IgD-negative memory B cell (primary cell): ENCODE measurements at regions not wholly inside any gene's neighbourhood (a gene's known extent, or its start where the extent isn't known, plus 50 kb on each side); places are given as distances from the start of the nearest gene placed in this dataset.
"Not testable (repeated sequence)": the region's sequence is repeated elsewhere in the genome, so short reads cannot be mapped to it uniquely, and the experiment has no call there.

Source experiments
- H3K27ac Mint-ChIP-seq, 3 donors: one replicate each; pipeline ENCODE4 v1.8.0; 2020 to 2022; ENCODE audit warnings: mild to moderate bottlenecking in 3 of 3, mixed read lengths in 3 of 3, moderate library complexity in 1 of 3
- H3K27me3 Mint-ChIP-seq: one replicate; pipeline ENCODE4 v1.8.0; 2021; ENCODE audit warnings: mixed read lengths
- H3K36me3 Mint-ChIP-seq: one replicate; pipeline ENCODE4 v1.8.0; 2020; ENCODE audit warnings: mild to moderate bottlenecking, mixed read lengths
- H3K4me1 Mint-ChIP-seq, 3 donors: one replicate each; pipeline ENCODE4 v1.8.0; 2020 to 2022; ENCODE audit warnings: mixed read lengths in 3 of 3, mild to moderate bottlenecking in 1 of 3
- H3K4me3 Mint-ChIP-seq, 4 donors: one replicate each; pipeline ENCODE4 v1.8.0; 2020 to 2022; ENCODE audit warnings: mild to moderate bottlenecking in 4 of 4, mixed read lengths in 4 of 4, moderate library complexity in 3 of 4
- H3K9me3 Mint-ChIP-seq, 3 donors: one replicate each; pipeline ENCODE4 v1.8.0; 2020 to 2021; ENCODE audit warnings: mixed read lengths in 3 of 3, mild to moderate bottlenecking in 1 of 3

GRCh38 chr13:87169337-87169736 lies 501.8 kb upstream of the SLITRK5 start:
- H3K27me3 Mint-ChIP-seq = no peaks in the 10 kb centered on the region
- peaks cover 2 to 14% (median 3%) of the 10 kb centered on the region in 3 donors for H3K9me3 Mint-ChIP-seq
- H3K4me3 Mint-ChIP-seq = no peak overlapping the region
- no peak overlapping the region for H3K27ac Mint-ChIP-seq
- no peaks in the 10 kb centered on the region for H3K36me3 Mint-ChIP-seq
- H3K4me1 Mint-ChIP-seq = peaks cover 0 to 1% (median 0%) of the 10 kb centered on the region in 3 donors

GRCh38 chr13:87172166-87172835 lies 498.9 kb upstream of the SLITRK5 start:
- no peaks in the 10 kb centered on the region for H3K27me3 Mint-ChIP-seq
- H3K27ac Mint-ChIP-seq = no peak overlapping the region
- peaks cover 0 to 13% (median 1%) of the 10 kb centered on the region in 3 donors for H3K9me3 Mint-ChIP-seq
- H3K4me1 Mint-ChIP-seq = peaks cover 0 to 1% (median 0%) of the 10 kb centered on the region in 3 donors
- no peaks in the 10 kb centered on the region for H3K36me3 Mint-ChIP-seq
- no peak overlapping the region for H3K4me3 Mint-ChIP-seq

- H3K9me3 Mint-ChIP-seq = peaks cover 0 to 16% (median 0%) of the 10 kb centered on the region in 3 donors
- H3K27me3 Mint-ChIP-seq, H3K4me3 Mint-ChIP-seq, H3K27ac Mint-ChIP-seq, H3K36me3 Mint-ChIP-seq, H3K4me1 Mint-ChIP-seq: not testable (repeated sequence)
Observed at GRCh38 chr13:87185138-87185537, 486.0 kb upstream of the SLITRK5 start.

GRCh38 chr13:87186647-87187046 lies 484.5 kb upstream of the SLITRK5 start:
- H3K4me3 Mint-ChIP-seq, H3K27me3 Mint-ChIP-seq, H3K4me1 Mint-ChIP-seq, H3K36me3 Mint-ChIP-seq, H3K27ac Mint-ChIP-seq: not testable (repeated sequence)
- H3K9me3 Mint-ChIP-seq = peaks cover 0 to 18% (median 3%) of the 10 kb centered on the region in 3 donors

GRCh38 chr13:87191485-87191884 lies 479.7 kb upstream of the SLITRK5 start:
- H3K27me3 Mint-ChIP-seq, H3K9me3 Mint-ChIP-seq, H3K4me3 Mint-ChIP-seq, H3K4me1 Mint-ChIP-seq, H3K36me3 Mint-ChIP-seq, H3K27ac Mint-ChIP-seq: not testable (repeated sequence)

GRCh38 chr13:87198371-87198770 lies 472.8 kb upstream of the SLITRK5 start:
- peaks cover 0 to 6% (median 2%) of the 10 kb centered on the region in 3 donors for H3K9me3 Mint-ChIP-seq
- H3K27me3 Mint-ChIP-seq = no peaks in the 10 kb centered on the region
- H3K27ac Mint-ChIP-seq = no peak overlapping the region
- no peaks in the 10 kb centered on the region for H3K36me3 Mint-ChIP-seq
- H3K4me1 Mint-ChIP-seq = no peaks in the 10 kb centered on the region
- no peak overlapping the region for H3K4me3 Mint-ChIP-seq

GRCh38 chr13:87206708-87207107 lies 464.5 kb upstream of the SLITRK5 start:
- no peak overlapping the region for H3K4me3 Mint-ChIP-seq
- peaks cover 0 to 7% (median 0%) of the 10 kb centered on the region in 3 donors for H3K9me3 Mint-ChIP-seq
- no peaks in the 10 kb centered on the region for H3K4me1 Mint-ChIP-seq
- H3K36me3 Mint-ChIP-seq = no peaks in the 10 kb centered on the region
- no peaks in the 10 kb centered on the region for H3K27me3 Mint-ChIP-seq
- H3K27ac Mint-ChIP-seq = no peak overlapping the region

GRCh38 chr13:87207280-87208003 lies 463.7 kb upstream of the SLITRK5 start:
- H3K9me3 Mint-ChIP-seq = peaks cover 0 to 7% (median 0%) of the 10 kb centered on the region in 3 donors

GRCh38 chr13:87208636-87209035 lies 462.5 kb upstream of the SLITRK5 start:
- Mint-ChIP-seq H3K27me3 (no peaks in the 10 kb centered on the region), H3K27ac (no peak overlapping the region), H3K9me3 (peaks cover 0 to 7% (median 2%) of the 10 kb centered on the region in 3 donors), H3K4me3 (no peak overlapping the region), H3K36me3 (no peaks in the 10 kb centered on the region), H3K4me1 (no peaks in the 10 kb centered on the region)

More at GRCh38 chr13:87207280-87208003, 463.7 kb upstream of the SLITRK5 start:
- Mint-ChIP-seq H3K36me3 (no peaks in the 10 kb centered on the region), H3K27ac (no peak overlapping the region), H3K4me1 (no peaks in the 10 kb centered on the region), H3K4me3 (no peak overlapping the region), H3K27me3 (no peaks in the 10 kb centered on the region)

- Mint-ChIP-seq H3K4me3 (no peak overlapping the region), H3K36me3 (no peaks in the 10 kb centered on the region), H3K27ac (no peak overlapping the region), H3K27me3 (no peaks in the 10 kb centered on the region), H3K9me3 (peaks cover 0 to 6% (median 3%) of the 10 kb centered on the region in 3 donors), H3K4me1 (no peaks in the 10 kb centered on the region)
Observed at GRCh38 chr13:87234981-87235380, 436.2 kb upstream of the SLITRK5 start.

GRCh38 chr13:87235621-87236020 lies 435.6 kb upstream of the SLITRK5 start:
- H3K27ac Mint-ChIP-seq = no peak overlapping the region
- no peak overlapping the region for H3K4me3 Mint-ChIP-seq
- H3K9me3 Mint-ChIP-seq = peaks cover 0 to 6% (median 3%) of the 10 kb centered on the region in 3 donors
- no peaks in the 10 kb centered on the region for H3K27me3 Mint-ChIP-seq
- H3K4me1 Mint-ChIP-seq = no peaks in the 10 kb centered on the region
- H3K36me3 Mint-ChIP-seq = no peaks in the 10 kb centered on the region

GRCh38 chr13:87244256-87244890 lies 426.8 kb upstream of the SLITRK5 start:
- H3K36me3 Mint-ChIP-seq = no peaks in the 10 kb centered on the region
- no peaks in the 10 kb centered on the region for H3K27me3 Mint-ChIP-seq
- no peaks in the 10 kb centered on the region for H3K4me1 Mint-ChIP-seq
- H3K4me3 Mint-ChIP-seq = no peak overlapping the region
- peaks cover 0 to 3% (median 0%) of the 10 kb centered on the region in 3 donors for H3K9me3 Mint-ChIP-seq
- H3K27ac Mint-ChIP-seq = no peak overlapping the region

- H3K4me3 Mint-ChIP-seq = not testable (repeated sequence)
Observed at GRCh38 chr13:87249847-87250246, 421.3 kb upstream of the SLITRK5 start.

GRCh38 chr13:87255394-87255793 lies 415.8 kb upstream of the SLITRK5 start:
- Mint-ChIP-seq H3K4me1 (no peaks in the 10 kb centered on the region), H3K9me3 (peaks cover 0 to 11% (median 2%) of the 10 kb centered on the region in 3 donors), H3K36me3 (no peaks in the 10 kb centered on the region), H3K27me3 (no peaks in the 10 kb centered on the region), H3K4me3 (no peak overlapping the region), H3K27ac (no peak overlapping the region)

More at GRCh38 chr13:87249847-87250246, 421.3 kb upstream of the SLITRK5 start:
- not testable (repeated sequence) for H3K27me3 Mint-ChIP-seq, H3K9me3 Mint-ChIP-seq, H3K4me1 Mint-ChIP-seq, H3K36me3 Mint-ChIP-seq, H3K27ac Mint-ChIP-seq

- no peaks in the 10 kb centered on the region for H3K27me3 Mint-ChIP-seq
Observed at GRCh38 chr13:87259479-87260083, 411.6 kb upstream of the SLITRK5 start.

More at GRCh38 chr13:87259479-87260083, 411.6 kb upstream of the SLITRK5 start:
- Mint-ChIP-seq H3K4me1 (no peaks in the 10 kb centered on the region), H3K36me3 (no peaks in the 10 kb centered on the region), H3K9me3 (peaks cover 2 to 7% (median 2%) of the 10 kb centered on the region in 3 donors), H3K4me3 (no peak overlapping the region), H3K27ac (no peak overlapping the region)
